GM19467 (cell line): ENCODE measurements at regions not wholly inside any gene's neighbourhood (a gene's known extent, or its start where the extent isn't known, plus 50 kb on each side); places are given as distances from the start of the nearest gene placed in this dataset.

Source experiments
- ATAC-seq: cut with Tn5 transposase; IDR thresholded peaks from one replicate; pipeline ENCODE4 v1.9.1; 2021; ENCODE audit warnings: mild to moderate bottlenecking, moderate library complexity; ENCODE audit not compliant: unreplicated experiment

DNA sequence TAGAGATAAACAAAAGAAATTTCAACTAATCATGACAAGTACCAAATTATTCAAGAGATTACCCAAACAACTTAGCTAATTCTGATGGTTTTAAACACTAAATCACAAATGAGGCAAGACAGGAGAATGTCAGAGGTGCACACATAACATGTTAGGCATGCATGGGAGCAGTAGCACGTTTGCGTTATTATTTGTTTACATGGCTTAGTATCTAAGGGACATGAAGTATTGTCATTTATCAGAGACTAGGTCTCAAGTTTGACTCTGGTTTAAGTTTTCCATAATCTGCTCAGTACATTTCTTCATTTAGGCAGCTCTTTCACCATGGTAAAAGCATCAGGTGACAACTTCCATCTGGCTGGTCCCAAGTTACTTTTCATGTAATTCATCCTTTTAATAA, 244.1 kb upstream of the TNC start:
- ATAC-seq, result no peak

DNA sequence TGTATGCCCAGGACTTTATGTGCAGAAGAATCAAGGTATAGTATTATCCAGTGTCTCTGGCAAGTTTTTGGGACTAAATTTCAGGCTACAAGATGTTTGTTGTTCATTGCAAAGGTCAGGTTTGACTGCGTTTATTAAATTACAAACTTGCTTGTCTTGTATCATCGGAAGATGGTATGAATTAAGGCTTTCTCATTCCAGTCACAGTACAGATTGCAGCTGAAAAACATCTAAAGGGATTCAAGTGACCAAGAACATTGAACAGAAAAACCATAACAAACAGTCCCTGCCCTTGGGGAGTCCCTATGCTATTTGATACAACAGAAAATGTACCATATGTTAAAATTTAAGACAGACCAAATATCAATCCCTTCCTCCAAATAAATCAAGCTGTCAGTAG, 244.7 kb upstream of the TNC start:
- no peak for ATAC-seq

DNA sequence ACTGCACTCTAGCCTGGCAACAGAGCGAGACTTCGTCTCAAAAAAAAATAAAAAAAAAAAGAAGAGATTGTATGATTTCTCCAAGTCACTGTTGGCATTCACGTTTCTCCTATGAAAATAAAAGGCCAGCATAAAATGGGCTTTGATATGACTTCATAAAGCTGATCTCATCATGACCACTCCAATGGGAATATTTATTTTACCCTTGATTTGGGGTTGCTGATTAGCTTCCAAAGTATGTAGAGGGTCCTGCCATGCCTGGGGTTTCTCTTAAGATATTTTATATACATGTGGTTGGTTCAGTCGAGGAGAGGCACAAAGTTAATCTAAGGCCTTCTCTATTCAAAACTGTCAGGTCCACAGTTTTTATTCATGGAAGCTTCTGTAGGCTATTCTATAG, 247.0 kb upstream of the TNC start:
- no peak for ATAC-seq

GRCh38 chr9:115367321-115367720, 249.4 kb upstream of the TNC start:
- no peak for ATAC-seq

DNA sequence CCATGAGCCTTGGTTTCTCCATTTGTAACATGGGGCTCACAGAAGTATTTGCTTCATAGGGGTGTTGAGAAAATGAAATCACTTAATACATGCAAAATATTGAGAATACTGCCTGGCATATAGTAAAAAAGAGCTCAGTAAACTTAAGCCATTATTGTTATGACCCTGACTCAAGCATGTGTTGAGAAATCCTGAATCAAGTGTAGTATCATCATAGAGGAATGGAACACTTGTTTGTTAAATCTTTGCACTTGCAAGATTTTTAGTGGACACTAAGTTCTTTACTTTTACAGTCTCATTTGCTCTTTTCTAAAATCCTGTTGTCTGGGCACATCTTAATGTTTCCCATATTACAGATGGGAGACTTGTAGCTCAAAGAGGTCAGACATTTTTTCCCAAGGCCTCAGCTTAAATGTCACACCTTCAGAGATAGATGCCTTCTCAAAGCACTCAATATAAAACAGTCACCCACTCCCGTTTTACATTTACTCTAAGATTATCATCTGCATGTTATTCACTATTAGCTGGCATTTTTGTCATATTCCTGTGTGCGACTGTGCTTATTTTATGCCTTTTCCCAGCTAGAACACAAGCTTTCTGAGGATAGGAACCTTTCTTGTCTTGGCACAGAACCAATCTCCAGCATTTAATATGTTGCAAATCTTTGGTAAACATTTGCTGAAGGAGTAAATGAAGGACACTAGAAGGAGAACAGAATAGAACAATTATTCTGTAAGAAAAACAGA, 250.0 kb upstream of the TNC start:
- ATAC-seq, result no peak

GRCh38 chr9:115369322-115369957, 251.5 kb upstream of the TNC start:
- ATAC-seq, result no peak

GRCh38 chr9:115373000-115373709, 255.2 kb upstream of the TNC start:
- ATAC-seq, result peak; percentile 90

DNA sequence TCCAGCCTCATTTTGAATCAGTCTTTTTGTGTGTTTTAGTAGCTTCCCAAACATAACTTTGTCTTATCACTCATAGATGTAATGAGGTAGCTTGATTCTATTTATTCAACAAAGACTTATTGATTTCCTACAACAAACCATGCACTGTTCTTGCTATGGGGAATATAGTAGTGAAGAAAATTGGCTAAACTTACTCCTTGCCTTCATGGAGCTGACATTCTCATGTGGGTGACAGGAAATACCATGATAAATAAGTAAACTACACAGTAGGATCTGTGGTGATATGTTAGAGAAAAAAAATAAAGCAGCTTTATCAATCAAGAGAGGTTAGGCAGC, 255.7 kb upstream of the TNC start:
- no peak for ATAC-seq

GRCh38 chr9:115374724-115375268, 256.8 kb upstream of the TNC start:
- ATAC-seq, result no peak

- ATAC-seq, result no peak
Measured at GRCh38 chr9:115378241-115378640, 260.3 kb upstream of the TNC start.

DNA sequence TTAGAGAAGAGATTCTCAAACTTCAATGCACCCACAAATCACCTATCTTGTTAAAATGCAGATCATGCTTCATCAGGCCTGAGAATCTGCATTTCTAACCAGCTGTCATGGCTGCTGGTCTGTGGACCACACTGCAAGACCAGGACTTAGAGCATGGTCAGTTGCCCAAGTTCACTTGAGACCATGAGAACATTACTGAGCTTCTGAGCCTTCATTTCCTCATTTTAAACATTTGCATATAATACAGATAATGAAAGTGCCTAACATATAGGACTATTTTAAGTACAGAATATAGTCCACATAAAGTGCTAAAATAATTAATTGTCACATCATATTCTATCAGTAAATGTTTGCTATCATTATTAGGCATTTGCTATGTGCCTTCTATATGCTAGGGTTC, 260.8 kb upstream of the TNC start:
- no peak for ATAC-seq

DNA sequence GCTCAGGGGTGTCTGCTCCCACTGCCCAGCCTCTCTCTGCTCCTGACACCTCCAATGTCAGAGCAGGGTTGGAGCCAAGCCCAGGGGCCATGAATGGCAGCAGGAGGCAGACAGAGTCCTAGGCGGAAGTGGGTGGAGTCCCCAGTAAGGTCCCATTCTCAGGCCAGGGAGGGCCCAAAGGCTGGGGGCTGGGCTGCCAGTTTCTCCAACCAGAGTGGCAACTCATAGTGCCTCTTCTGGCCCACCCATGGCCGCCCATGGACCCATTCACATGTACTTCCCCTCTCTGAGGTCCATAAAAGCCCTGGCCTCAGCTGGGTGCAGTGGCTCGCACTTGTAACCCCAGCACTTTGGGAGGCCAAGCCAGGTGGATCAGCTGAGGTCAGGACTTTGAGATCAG, 261.8 kb upstream of the TNC start:
- no peak for ATAC-seq

DNA sequence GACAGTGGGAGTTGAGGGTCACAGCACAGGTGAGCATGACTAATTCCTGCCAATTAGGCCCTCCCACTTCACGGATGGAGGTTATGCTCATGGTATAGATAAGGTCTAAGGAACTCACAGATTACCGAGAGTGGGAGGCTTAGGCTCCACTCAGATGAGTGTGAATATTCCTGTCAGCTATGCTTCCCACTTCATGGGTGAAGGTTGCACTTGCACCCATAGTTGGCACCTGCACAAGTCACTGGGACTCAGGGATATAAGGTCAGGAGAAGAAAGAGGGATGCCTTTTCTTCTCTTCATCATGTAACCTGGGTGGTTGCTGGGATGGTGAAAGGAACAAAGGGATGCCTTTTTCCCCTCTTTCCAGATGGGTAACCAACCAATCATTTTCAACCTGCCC, 264.9 kb upstream of the TNC start:
- ATAC-seq, result no peak

DNA sequence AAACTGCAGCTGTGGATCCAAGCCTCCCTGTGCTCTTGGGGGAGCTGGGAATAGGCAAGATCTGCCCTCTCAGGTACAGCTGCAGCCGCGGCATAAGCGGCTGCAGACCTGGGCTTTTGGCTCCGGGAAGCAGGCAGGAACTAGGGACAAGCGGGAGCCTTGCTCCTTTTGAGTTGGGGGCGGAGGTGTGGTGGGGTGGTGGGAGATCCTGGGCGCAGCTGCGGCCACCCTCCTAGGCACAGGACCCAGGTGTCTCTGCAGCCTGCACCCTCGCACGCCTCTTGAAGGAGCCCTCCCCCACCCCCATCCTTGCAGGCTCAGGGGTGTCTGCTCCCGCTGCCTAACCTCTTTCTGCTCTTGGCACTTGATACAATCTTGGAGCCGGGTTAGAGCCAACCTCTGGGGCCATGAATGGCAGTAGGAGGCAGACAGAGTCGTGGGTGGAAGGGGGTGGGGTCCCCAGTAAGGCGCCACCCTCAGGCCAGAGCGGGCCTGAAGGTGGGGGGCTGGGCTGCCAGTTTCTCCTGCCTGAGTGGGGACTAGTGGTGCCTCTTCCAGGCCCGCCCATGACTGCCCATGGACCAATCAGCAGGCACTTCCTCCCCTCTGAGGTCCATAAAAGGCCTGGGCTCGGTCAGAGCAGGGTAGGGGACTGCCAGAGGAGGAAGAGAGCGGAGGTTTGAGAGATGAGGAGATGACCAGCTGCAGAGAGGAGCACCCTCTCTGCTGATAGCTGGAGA, 267.6 kb upstream of the TNC start:
- no peak for ATAC-seq

DNA sequence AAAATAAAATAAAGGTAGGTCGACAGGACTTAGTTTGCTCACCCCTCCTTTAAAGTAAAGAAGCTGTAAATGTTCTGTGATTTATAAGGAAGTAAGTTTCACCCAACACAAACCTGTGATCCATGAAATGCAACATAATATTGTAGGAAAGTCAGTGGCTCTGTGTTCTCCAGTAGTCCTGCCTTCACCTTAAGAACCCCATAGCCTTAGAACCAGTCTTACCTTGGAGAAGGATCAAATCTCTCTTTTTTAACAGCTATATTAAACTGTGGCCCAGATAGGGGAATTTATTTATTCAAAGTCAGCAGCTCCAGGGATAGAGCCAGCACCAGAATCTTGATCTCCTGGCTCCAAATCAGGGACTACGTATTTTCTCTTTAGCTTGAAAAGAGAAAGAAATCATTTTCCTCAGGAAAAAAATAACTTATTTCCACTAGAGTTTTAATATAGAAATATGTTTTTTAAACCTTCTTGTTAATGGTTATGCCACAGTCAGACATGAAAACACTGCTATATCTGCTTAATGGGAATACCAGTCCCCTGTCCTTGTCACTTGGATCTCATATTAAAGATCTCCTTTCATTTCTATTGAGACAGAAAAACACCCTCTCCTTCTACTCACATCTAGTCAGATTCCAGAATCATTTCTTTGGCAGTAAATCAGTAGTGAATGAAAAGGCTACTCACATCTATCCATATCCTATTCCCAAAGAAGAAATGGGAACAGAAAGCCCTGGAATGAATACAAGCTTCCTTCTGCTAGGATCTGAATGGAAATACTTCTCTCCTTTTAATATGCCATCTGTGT, 269.2 kb upstream of the TNC start:
- ATAC-seq, result no peak

- ATAC-seq, result no peak
Measured at GRCh38 chr9:115391168-115391825, 273.3 kb upstream of the TNC start.

- no peak for ATAC-seq
Measured at GRCh38 chr9:115393976-115394775, 276.2 kb upstream of the TNC start.

DNA sequence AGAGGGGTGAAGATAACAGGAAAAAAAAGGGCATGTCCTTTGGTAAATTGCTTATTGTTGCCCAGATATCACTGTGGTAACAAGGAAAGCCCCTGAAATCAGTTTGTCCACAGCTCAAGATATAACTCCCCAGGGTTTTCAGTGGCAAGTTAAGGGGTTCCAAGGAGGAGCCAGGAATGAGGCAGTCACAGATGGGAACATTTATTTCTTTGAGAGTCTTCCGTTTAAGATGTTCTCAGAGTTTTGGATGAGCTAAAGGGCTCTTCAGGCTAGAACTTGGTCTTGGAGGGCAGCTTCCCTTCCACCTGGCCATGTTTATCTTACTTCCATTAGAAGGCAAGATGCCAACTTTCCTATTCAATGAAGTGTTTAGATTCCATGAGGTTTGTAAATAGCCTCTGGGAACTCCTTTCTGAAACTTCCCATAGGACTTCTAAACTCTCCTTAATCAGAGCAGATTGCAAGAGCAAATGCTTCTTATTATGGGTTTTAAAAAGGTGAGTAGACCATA, 277.6 kb upstream of the TNC start:
- no peak for ATAC-seq

DNA sequence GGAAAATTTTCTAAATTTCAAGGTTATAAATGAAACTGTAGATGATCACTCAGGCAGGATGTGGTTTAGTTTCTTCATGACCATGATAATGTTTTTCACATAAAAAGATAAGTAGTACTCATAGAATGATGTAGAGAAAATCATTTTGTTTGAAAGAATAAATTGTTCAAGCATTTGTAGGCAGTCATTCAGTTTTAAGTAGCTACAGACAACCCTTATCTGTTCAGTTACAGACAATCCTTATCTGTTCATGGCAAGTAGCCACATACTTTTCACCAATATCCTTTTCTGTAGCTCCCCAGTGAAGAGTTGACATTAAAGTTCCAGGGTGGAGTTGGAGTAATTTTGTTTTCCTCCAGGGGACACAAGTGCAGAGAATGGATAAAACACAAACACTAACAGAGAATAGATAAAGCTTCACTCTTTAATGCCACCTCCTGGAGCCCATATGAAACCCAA, 278.1 kb upstream of the TNC start:
- ATAC-seq, result no peak
